Fibroblast of lung (primary cell): ENCODE measurements at regions not wholly inside any gene's neighbourhood (a gene's known extent, or its start where the extent isn't known, plus 50 kb on each side); places are given as distances from the start of the nearest gene placed in this dataset.

Source experiments
- EZH2 ChIP-seq: IDR thresholded peaks from 2 replicates; pipeline ENCODE4 v1.5.1; 2012; ENCODE audit warnings: low read length, control low read depth, mild to moderate bottlenecking; ENCODE audit errors: missing control alignments
- TF ChIP-seq, protein P1 (sequence below), 2 donors: IDR thresholded peaks in 1 of 2; conservative IDR thresholded peaks in 1 of 2; 1 replicate in 1 of 2; 2 replicates in 1 of 2; pipeline ENCODE4 v1.5.1; 2011 to 2012; ENCODE audit warnings: low read length in 2 of 2, control low read depth in 1 of 2, inconsistent platforms in 1 of 2, low read depth in 1 of 2, mild to moderate bottlenecking in 1 of 2

DNA sequence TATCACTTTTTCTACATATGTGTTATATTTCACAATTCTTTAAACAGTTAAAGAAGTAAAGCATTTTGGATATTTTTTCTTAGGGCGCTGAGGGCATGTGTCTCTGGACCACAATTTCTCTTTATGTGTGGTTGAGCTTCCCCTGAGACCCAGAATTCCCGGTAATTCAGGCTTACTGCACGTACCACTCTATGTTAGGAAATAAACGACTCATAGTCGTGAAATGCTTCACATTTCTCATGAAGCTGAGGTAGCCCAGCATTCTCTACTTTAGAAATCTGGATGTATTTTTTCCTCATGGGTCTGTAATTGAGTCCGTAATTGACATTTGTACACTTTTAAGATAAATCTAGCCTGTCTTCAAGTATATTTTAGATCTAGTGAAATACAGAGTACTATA lies 170.6 kb downstream of the FZD1 start:
- TF ChIP-seq, protein P1, sequence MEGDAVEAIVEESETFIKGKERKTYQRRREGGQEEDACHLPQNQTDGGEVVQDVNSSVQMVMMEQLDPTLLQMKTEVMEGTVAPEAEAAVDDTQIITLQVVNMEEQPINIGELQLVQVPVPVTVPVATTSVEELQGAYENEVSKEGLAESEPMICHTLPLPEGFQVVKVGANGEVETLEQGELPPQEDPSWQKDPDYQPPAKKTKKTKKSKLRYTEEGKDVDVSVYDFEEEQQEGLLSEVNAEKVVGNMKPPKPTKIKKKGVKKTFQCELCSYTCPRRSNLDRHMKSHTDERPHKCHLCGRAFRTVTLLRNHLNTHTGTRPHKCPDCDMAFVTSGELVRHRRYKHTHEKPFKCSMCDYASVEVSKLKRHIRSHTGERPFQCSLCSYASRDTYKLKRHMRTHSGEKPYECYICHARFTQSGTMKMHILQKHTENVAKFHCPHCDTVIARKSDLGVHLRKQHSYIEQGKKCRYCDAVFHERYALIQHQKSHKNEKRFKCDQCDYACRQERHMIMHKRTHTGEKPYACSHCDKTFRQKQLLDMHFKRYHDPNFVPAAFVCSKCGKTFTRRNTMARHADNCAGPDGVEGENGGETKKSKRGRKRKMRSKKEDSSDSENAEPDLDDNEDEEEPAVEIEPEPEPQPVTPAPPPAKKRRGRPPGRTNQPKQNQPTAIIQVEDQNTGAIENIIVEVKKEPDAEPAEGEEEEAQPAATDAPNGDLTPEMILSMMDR (conservative IDR thresholded peaks at IDR 0.05 in 1 of 2, IDR thresholded peaks at IDR 0.05 in 1 of 2; ENCODE audit: low read depth in 1 of 2, low read length in 2 of 2): no peak
- no peak for TF ChIP-seq EZH2
